GM23338 (cell line): ENCODE measurements at regions not wholly inside any gene's neighbourhood (a gene's known extent, or its start where the extent isn't known, plus 50 kb on each side); places are given as distances from the start of the nearest gene placed in this dataset.
A peak's percentile ranks its signal among the peaks of the same experiment; 100 is the strongest.

Source experiments
- ATAC-seq: fragments of 200-7000 bp; cut with Tn5 transposase; 3 replicates; pipeline ENCODE4 v1.9.1; 2020
- DNase-seq: peaks from one replicate; pipeline ENCODE4 v3.0.0-alpha.2; 2015; ENCODE audit warnings: low spot score
- H2AFZ ChIP-seq: fragments of 200-600 bp; sonication (generic); 2 replicates; pipeline ENCODE4 v1.8.0; 2016; ENCODE audit warnings: antibody characterized with exemption, mild to moderate bottlenecking, moderate library complexity
- H3F3A ChIP-seq: fragments of 200-600 bp; sonication (generic); replicated peaks from 2 replicates; pipeline ENCODE4 v1.8.0; 2017; ENCODE audit warnings: antibody characterized with exemption, mixed run types, low read depth
- H3K27ac ChIP-seq: fragments of 200-600 bp; sonication (generic); 2 replicates; pipeline ENCODE4 v1.6.1; 2016; ENCODE audit warnings: low read depth
- H3K27me3 ChIP-seq: fragments of 200-600 bp; sonication (generic); 2 replicates; pipeline ENCODE4 v1.8.0; 2016; ENCODE audit warnings: mild to moderate bottlenecking, mixed run types, moderate library complexity; ENCODE audit not compliant: insufficient read depth
- H3K36me3 ChIP-seq: fragments of 200-600 bp; sonication (generic); 2 replicates; pipeline ENCODE4 v1.8.0; 2016; ENCODE audit warnings: mild to moderate bottlenecking; ENCODE audit not compliant: insufficient read depth
- H3K4me1 ChIP-seq: fragments of 200-600 bp; sonication (generic); 2 replicates; pipeline ENCODE4 v1.8.0; 2016; ENCODE audit warnings: mild to moderate bottlenecking, moderate library complexity; ENCODE audit not compliant: insufficient read depth
- H3K4me2 ChIP-seq: fragments of 200-600 bp; sonication (generic); 2 replicates; pipeline ENCODE4 v1.7.1; 2017; ENCODE audit warnings: mixed run types
- H3K4me3 ChIP-seq: fragments of 200-600 bp; sonication (generic); 2 replicates; pipeline ENCODE4 v1.6.1; 2016; ENCODE audit warnings: mixed run types
- H3K79me2 ChIP-seq: fragments of 200-600 bp; sonication (generic); replicated peaks from 2 replicates; pipeline ENCODE4 v1.8.0; 2017; ENCODE audit warnings: mild to moderate bottlenecking; ENCODE audit not compliant: insufficient read depth
- H3K9me2 ChIP-seq: fragments of 200-600 bp; sonication (generic); 2 replicates; pipeline ENCODE4 v1.8.0; 2017; ENCODE audit not compliant: insufficient read depth
- H4K20me1 ChIP-seq: fragments of 200-600 bp; sonication (generic); replicated peaks from 2 replicates; pipeline ENCODE4 v1.8.0; 2017; ENCODE audit warnings: mild to moderate bottlenecking; ENCODE audit not compliant: insufficient read depth
- H3K27ac Mint-ChIP-seq: 2 replicates; pipeline ENCODE4 v1.8.0; 2020; ENCODE audit warnings: inconsistent platforms, mild to moderate bottlenecking, moderate library complexity, mixed read lengths
- H3K27me3 Mint-ChIP-seq: 3 replicates; pipeline ENCODE4 v1.8.0; 2022; ENCODE audit warnings: low read depth, mild to moderate bottlenecking, moderate library complexity, mixed read lengths, inconsistent platforms; ENCODE audit not compliant: insufficient read depth, poor library complexity
- H3K36me3 Mint-ChIP-seq: 3 replicates; pipeline ENCODE4 v1.8.0; 2021; ENCODE audit warnings: low read depth, mild to moderate bottlenecking, inconsistent platforms, moderate library complexity, mixed read lengths
- H3K4me1 Mint-ChIP-seq: 3 replicates; pipeline ENCODE4 v1.8.0; 2020; ENCODE audit warnings: mild to moderate bottlenecking, inconsistent platforms, mixed read lengths
- H3K4me3 Mint-ChIP-seq: 3 replicates; pipeline ENCODE4 v1.8.0; 2021; ENCODE audit warnings: moderate library complexity, mild to moderate bottlenecking, inconsistent platforms, mixed read lengths
- H3K9me3 Mint-ChIP-seq: 3 replicates; pipeline ENCODE4 v1.8.0; 2020; ENCODE audit warnings: moderate library complexity, mild to moderate bottlenecking, inconsistent platforms, mixed read lengths
- CTCF ChIP-seq, 2 experiments: fragments of 200-600 bp in 1 of 2; sonication (generic) in 1 of 2; conservative IDR thresholded peaks; 2 replicates each; pipeline versions ENCODE4 v1.5.1 to v1.6.1; 2016 to 2017; ENCODE audit warnings: antibody characterized with exemption in 2 of 2, low read depth in 2 of 2, mild to moderate bottlenecking in 2 of 2, moderate library complexity in 1 of 2
- EZH2 ChIP-seq: fragments of 200-600 bp; sonication (generic); IDR thresholded peaks from one replicate; pipeline ENCODE4 v1.8.0; 2017; ENCODE audit warnings: antibody characterized with exemption, mild to moderate bottlenecking, low read depth; ENCODE audit not compliant: unreplicated experiment
- JUNB ChIP-seq: IDR thresholded peaks from one replicate; pipeline ENCODE4 v1.6.1; 2016; ENCODE audit warnings: antibody characterized with exemption; ENCODE audit not compliant: unreplicated experiment
- NANOG ChIP-seq: IDR thresholded peaks from 2 replicates; pipeline ENCODE4 v1.6.1; 2016; ENCODE audit warnings: antibody characterized with exemption, borderline replicate concordance
- POLR2AphosphoS5 ChIP-seq: IDR thresholded peaks from 2 replicates; pipeline ENCODE4 v1.6.1; 2016; ENCODE audit warnings: antibody characterized with exemption, low read depth
- REST ChIP-seq: IDR thresholded peaks from one replicate; pipeline ENCODE4 v1.6.1; 2018; ENCODE audit warnings: antibody characterized with exemption; ENCODE audit not compliant: unreplicated experiment
- ZNF331 ChIP-seq: fragments of 250-450 bp; sonication (Bioruptor Pico); IDR thresholded peaks from 2 replicates; pipeline ENCODE4 v1.5.0; 2020; ENCODE audit warnings: low read depth, mild to moderate bottlenecking, moderate library complexity
- ZNF462 ChIP-seq: fragments of 250-450 bp; sonication (Bioruptor Pico); IDR thresholded peaks from 2 replicates; pipeline ENCODE4 v1.5.0; 2020; ENCODE audit warnings: mild to moderate bottlenecking, moderate library complexity
- TF ChIP-seq, protein P1 (sequence below): IDR thresholded peaks from 2 replicates; pipeline ENCODE4 v1.6.1; 2016; ENCODE audit warnings: antibody characterized with exemption

DNA sequence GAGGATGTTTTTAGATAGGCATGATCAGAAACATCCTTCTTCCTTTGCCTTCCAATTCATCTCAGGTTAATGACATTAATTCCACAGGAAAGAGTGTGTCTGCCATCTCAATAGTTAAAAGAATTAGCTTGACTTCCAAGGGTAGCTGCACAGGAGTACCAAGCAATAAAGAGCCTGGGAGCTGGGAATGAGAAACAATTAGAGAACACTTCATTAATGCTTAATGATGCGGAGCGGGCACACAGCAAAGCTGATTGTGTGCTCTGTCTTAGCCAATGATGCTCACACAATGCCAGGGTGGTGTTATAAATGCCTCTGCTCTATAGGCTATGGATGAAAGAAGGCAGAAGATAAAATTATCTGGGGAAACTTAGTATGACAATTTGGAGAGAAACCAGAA, 1052.5 kb upstream of the LCORL start (continued):
- TF ChIP-seq ZNF462 (CRISPR knock-in tag) (no peak), JUNB (no peak), EZH2 (no peak)
- TF ChIP-seq, protein P1, sequence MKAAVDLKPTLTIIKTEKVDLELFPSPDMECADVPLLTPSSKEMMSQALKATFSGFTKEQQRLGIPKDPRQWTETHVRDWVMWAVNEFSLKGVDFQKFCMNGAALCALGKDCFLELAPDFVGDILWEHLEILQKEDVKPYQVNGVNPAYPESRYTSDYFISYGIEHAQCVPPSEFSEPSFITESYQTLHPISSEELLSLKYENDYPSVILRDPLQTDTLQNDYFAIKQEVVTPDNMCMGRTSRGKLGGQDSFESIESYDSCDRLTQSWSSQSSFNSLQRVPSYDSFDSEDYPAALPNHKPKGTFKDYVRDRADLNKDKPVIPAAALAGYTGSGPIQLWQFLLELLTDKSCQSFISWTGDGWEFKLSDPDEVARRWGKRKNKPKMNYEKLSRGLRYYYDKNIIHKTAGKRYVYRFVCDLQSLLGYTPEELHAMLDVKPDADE, result no peak

DNA sequence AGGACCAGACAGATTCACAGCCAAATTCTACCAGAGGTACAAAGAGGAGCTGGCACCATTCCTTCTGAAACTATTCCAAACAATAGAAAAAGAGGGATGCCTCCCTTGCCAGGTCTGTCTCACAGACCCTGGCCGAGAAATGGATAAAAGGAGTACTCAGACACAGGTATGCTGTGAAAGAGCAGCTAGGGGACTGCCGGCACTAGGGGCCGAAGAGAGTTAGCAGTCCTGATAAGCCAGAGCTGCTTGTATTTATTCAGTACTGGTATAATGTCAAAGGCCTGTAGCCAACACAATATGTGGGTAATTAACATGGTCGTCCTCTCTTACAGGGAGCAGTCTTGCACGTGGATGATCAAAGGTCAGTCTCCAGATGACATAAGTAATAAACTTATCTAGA, 1042.1 kb upstream of the LCORL start:
- Mint-ChIP-seq H3K27ac (no peak overlapping the region), H3K4me1 (no peaks in the 10 kb centered on the region), H3K9me3 (peaks cover 69% of the 10 kb centered on the region), H3K4me3 (no peak overlapping the region), H3K27me3 (peaks cover 2% of the 10 kb centered on the region), H3K36me3 (peaks cover 65% of the 10 kb centered on the region)
- H3K4me2 ChIP-seq, result no peak overlapping the region
- no peaks in the 10 kb centered on the region for H3K9me2 ChIP-seq
- DNase-seq (peak; percentile 30), ATAC-seq (no peak)
- H3K4me3 ChIP-seq, result no peak overlapping the region
- no peaks in the 10 kb centered on the region for H3K36me3 ChIP-seq
- no peaks in the 10 kb centered on the region for H4K20me1 ChIP-seq
- H3F3A ChIP-seq, result no peaks in the 10 kb centered on the region
- H3K79me2 ChIP-seq, result no peaks in the 10 kb centered on the region
- no peaks in the 10 kb centered on the region for H3K27me3 ChIP-seq
- no peaks in the 10 kb centered on the region for H3K4me1 ChIP-seq
- H3K27ac ChIP-seq, result no peak overlapping the region
- no peak overlapping the region for H2AFZ ChIP-seq
- no peak for TF ChIP-seq ZNF331 (CRISPR knock-in tag)
- TF ChIP-seq NANOG, result no peak
- TF ChIP-seq CTCF (conservative IDR thresholded peaks at IDR 0.05; ENCODE audit: low read depth in 2 of 2), result no peak
- TF ChIP-seq REST, result no peak
- no peak for TF ChIP-seq POLR2AphosphoS5
